Psoas muscle (tissue), 7 donors: ENCODE measurements at regions not wholly inside any gene's neighbourhood (a gene's known extent, or its start where the extent isn't known, plus 50 kb on each side); places are given as distances from the start of the nearest gene placed in this dataset.

ENCODE experiments used
- ATAC-seq, 4 donors: fragments of 200-7000 bp; cut with Tn5 transposase; one replicate each; pipeline ENCODE4 v1.9.1; 2020; ENCODE audit warnings: moderate library complexity in 3 of 4, mild to moderate bottlenecking in 2 of 4
- DNase-seq, 2 donors: peaks; one replicate each; pipeline ENCODE4 v3.0.0-alpha.2; 2020
- H3K27ac ChIP-seq: fragments of 200-600 bp; one replicate; pipeline ENCODE4 v1.8.0; 2022
- H3K27me3 ChIP-seq, 3 donors: fragments of 200-600 bp in 1 of 3; one replicate each; pipeline versions ENCODE4 v1.6.1 to v1.8.0; 2013 to 2022; ENCODE audit warnings: low read length in 2 of 3, mild to moderate bottlenecking in 2 of 3, moderate library complexity in 1 of 3; ENCODE audit not compliant: insufficient read depth in 3 of 3
- H3K36me3 ChIP-seq, 2 donors: fragments of 200-600 bp in 1 of 2; one replicate each; pipeline versions ENCODE4 v1.6.1 to v1.8.0; 2013 to 2022; ENCODE audit warnings: low read depth in 1 of 2, mild to moderate bottlenecking in 1 of 2, moderate library complexity in 1 of 2; ENCODE audit not compliant: insufficient read depth in 1 of 2
- H3K4me1 ChIP-seq: fragments of 200-600 bp; one replicate; pipeline ENCODE4 v1.8.0; 2022
- H3K4me3 ChIP-seq: fragments of 200-600 bp; one replicate; pipeline ENCODE4 v1.8.0; 2022; ENCODE audit warnings: mild to moderate bottlenecking
- H3K9me3 ChIP-seq: fragments of 200-600 bp; one replicate; pipeline ENCODE4 v1.8.0; 2022
- CTCF ChIP-seq: fragments of 200-600 bp; IDR thresholded peaks from one replicate; pipeline ENCODE4 v1.8.0; 2022; ENCODE audit warnings: antibody characterized with exemption
- WGBS, 3 donors: extraction: QIAGEN DNeasy Blood & Tissue Kit; methylation state at CpG; one replicate each; pipeline versions ENCODE4 v1.1.6 to v1.1.7; 2013; 5-methylcytosine and 5-hydroxymethylcytosine counted together
- intact Hi-C, 2 donors: fragments of 100-400 bp; cut with DNase I; formaldehyde crosslinking; loops; one replicate each; pipeline versions ENCODE4 v1.11.0 to v1.14.2; 2022
- donor health status: healthy with polysubstance abuse.
- donor health status: DM: no; HTN: no; CAD: no; lungs with moderate emphysema.
- donor health status: Bipolar disorder and iron deficiency.
- donor health status: healthy.
- donor health status: DM: yes; HTN: yes; CAD: no.
- donor health status: DM: no; HTN: no; CAD: no.
- donor health status: DM: yes; HTN: yes; CAD: no.

GRCh38 chr12:11998944-11999315 lies 71.8 kb upstream of the BCL2L14 start:
- no peaks in the 10 kb centered on the region for H3K9me3 ChIP-seq
- H3K27ac ChIP-seq = no peak overlapping the region
- intact Hi-C loops = no loop called here
- no peaks in the 10 kb centered on the region for H3K27me3 ChIP-seq
- no peak for TF ChIP-seq CTCF
- DNase-seq = no peak
- H3K4me1 ChIP-seq = no peaks in the 10 kb centered on the region
- 85 to 90% (median 88%) methylated on average over 1 of the region's 1 CpG for WGBS, 3 donors
- no peak overlapping the region for H3K4me3 ChIP-seq
- H3K36me3 ChIP-seq = no peaks in the 10 kb centered on the region
- no peak for ATAC-seq

GRCh38 chr12:12003609-12004008 lies 67.1 kb upstream of the BCL2L14 start:
- 88 to 90% (median 89%) methylated on average over 5 of the region's 5 CpGs for WGBS, 3 donors
- no peak for TF ChIP-seq CTCF
- H3K36me3 ChIP-seq = no peaks in the 10 kb centered on the region

GRCh38 chr12:12004524-12004923 lies 66.2 kb upstream of the BCL2L14 start:
- Histone ChIP-seq H3K27ac (no peak overlapping the region), H3K4me1 (no peaks in the 10 kb centered on the region), H3K27me3 (no peaks in the 10 kb centered on the region), H3K36me3 (no peaks in the 10 kb centered on the region), H3K4me3 (no peak overlapping the region), H3K9me3 (no peaks in the 10 kb centered on the region)
- 78 to 83% (median 81%) methylated on average over 3 of the region's 3 CpGs for WGBS, 3 donors
- intact Hi-C loops = no loop called here
- ATAC-seq = no peak
- TF ChIP-seq CTCF = no peak
- no peak for DNase-seq

More at GRCh38 chr12:12003609-12004008, 67.1 kb upstream of the BCL2L14 start:
- intact Hi-C loops = no loop called here
- Histone ChIP-seq H3K9me3 (no peaks in the 10 kb centered on the region), H3K27ac (no peak overlapping the region), H3K4me1 (no peaks in the 10 kb centered on the region), H3K27me3 (no peaks in the 10 kb centered on the region), H3K4me3 (no peak overlapping the region)
- DNase-seq (no peak), ATAC-seq (no peak)

- Histone ChIP-seq H3K4me1 (no peaks in the 10 kb centered on the region), H3K27ac (no peak overlapping the region), H3K36me3 (no peaks in the 10 kb centered on the region), H3K27me3 (no peaks in the 10 kb centered on the region), H3K9me3 (no peaks in the 10 kb centered on the region), H3K4me3 (no peak overlapping the region)
- intact Hi-C loops = no loop called here
- no peak for TF ChIP-seq CTCF
- no peak for DNase-seq
- WGBS, 3 donors = 75 to 89% (median 84%) methylated on average over 7 of the region's 7 CpGs
- ATAC-seq = no peak
These were observed 63.6 kb upstream of the BCL2L14 start for GRCh38 chr12:12007001-12007712.

- intact Hi-C loops = no loop called here
- no peak for TF ChIP-seq CTCF
- H3K27me3 ChIP-seq = no peaks in the 10 kb centered on the region
- WGBS, 3 donors = 91 to 95% (median 92%) methylated on average over 9 of the region's 9 CpGs
- no peaks in the 10 kb centered on the region for H3K4me1 ChIP-seq
- H3K9me3 ChIP-seq = no peaks in the 10 kb centered on the region
- ATAC-seq (no peak), DNase-seq (no peak)
- no peak overlapping the region for H3K4me3 ChIP-seq
- no peak overlapping the region for H3K27ac ChIP-seq
- no peaks in the 10 kb centered on the region for H3K36me3 ChIP-seq
These were observed 63.0 kb upstream of the BCL2L14 start for GRCh38 chr12:12007713-12008231.
